GM20000 (cell line): ENCODE measurements at regions not wholly inside any gene's neighbourhood (a gene's known extent, or its start where the extent isn't known, plus 50 kb on each side); places are given as distances from the start of the nearest gene placed in this dataset.
A peak's percentile ranks its signal among the peaks of the same experiment; 100 is the strongest.

Experiments
- DNase-seq: peaks from one replicate; pipeline ENCODE4 v3.0.0; 2012; ENCODE audit warnings: low spot score
- TF ChIP-seq, protein P1 (sequence below): IDR thresholded peaks from 2 replicates; pipeline ENCODE4 v1.5.1; 2012; ENCODE audit warnings: mild to moderate bottlenecking, control low read depth; ENCODE audit errors: extremely low read depth, missing control alignments

DNA sequence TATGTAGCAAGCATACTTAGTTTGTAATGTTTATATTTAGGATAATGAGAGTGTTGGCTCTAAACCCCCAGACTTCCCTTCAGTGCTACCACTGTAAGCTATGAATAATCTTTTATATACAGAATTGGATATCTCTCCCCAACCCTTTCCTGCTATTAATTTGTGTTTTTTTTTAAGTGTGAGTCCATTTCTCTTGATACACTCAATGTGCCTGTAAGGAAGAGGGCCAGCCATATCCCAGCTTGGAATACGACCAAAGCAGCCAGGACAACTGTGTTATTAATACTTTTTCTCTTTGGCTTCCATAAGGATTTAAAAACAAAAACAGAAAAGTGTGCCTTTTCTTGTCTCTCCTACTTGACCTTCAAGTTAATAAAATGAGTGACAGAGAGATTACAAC, 116.7 kb downstream of the SNAPC1 start:
- no peak for DNase-seq
- TF ChIP-seq, protein P1, sequence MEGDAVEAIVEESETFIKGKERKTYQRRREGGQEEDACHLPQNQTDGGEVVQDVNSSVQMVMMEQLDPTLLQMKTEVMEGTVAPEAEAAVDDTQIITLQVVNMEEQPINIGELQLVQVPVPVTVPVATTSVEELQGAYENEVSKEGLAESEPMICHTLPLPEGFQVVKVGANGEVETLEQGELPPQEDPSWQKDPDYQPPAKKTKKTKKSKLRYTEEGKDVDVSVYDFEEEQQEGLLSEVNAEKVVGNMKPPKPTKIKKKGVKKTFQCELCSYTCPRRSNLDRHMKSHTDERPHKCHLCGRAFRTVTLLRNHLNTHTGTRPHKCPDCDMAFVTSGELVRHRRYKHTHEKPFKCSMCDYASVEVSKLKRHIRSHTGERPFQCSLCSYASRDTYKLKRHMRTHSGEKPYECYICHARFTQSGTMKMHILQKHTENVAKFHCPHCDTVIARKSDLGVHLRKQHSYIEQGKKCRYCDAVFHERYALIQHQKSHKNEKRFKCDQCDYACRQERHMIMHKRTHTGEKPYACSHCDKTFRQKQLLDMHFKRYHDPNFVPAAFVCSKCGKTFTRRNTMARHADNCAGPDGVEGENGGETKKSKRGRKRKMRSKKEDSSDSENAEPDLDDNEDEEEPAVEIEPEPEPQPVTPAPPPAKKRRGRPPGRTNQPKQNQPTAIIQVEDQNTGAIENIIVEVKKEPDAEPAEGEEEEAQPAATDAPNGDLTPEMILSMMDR: no peak

DNA sequence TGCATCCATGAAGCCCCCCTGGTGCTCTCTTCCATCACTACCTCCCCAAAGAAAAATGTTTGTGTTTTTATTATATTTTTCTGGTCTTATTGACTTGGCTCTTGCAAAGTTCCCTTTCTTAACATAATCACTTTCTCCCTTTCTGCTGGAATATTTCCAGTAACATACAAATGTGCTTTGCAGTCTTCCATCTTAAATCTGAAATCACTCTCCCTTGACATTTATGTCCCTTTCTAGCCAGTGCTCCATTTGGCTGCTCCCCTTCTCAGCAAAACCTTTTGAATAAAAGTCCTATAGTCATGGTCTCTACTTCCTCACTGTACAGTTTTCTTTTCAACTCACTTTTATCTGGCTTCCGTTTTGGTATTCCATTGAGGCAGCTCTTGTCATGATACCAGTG, 118.8 kb downstream of the SNAPC1 start:
- no peak for DNase-seq
- TF ChIP-seq, protein P1: no peak

DNA sequence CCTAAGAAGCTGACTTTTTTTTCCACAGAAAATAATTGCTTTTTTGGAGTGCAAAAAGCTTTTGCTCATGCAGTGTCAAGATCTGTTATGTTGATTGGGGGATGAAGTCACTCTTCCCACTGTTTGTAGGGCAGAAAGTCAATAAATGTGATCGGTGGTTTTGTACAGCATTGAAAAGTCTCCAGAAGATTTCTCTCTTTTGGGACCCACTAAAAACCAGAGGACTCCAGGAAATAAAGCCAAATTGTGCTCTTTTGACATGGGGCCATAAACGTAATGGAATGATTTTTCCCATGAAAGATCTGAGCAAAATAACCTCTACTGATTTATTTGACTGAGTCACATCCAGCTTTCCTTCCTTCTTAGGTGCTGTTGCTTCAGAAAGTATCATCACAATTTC, 122.5 kb downstream of the SNAPC1 start:
- DNase-seq: no peak
- TF ChIP-seq, protein P1: no peak

DNA sequence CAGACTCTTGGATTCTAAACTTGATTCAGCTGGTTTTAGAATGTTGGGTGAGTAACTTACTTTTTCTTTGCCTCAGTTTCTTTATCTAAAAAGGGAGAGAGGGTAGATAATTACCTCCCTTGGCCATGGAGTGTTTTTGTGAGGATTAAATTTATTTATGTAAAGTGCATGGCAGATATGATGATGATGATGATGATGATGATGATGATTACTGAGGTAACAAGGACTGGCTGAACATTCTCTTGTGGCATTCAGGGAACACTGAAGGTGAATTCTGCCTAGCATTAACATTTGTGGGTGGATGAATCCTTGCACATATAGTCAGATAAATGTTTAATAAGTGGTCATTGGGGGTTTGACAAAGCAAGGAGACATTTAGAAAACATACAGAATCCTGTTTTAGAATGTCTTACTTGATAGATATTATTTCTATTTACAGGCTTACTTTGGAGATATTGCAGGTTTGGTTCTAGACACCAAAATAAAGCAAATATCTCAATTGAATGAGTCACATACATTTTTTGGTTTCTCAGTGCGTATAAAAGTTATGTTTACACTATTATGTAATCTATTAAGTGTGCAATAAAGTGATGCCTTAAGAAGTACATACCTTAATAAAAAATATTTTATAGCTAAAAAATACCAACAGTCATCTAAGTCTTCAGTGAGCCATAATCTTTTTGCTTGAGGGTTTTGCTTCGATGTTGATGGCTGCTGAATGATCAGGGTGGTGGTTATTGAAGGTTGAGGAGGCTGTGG, 123.2 kb downstream of the SNAPC1 start:
- no peak for DNase-seq
- TF ChIP-seq, protein P1: no peak

DNA sequence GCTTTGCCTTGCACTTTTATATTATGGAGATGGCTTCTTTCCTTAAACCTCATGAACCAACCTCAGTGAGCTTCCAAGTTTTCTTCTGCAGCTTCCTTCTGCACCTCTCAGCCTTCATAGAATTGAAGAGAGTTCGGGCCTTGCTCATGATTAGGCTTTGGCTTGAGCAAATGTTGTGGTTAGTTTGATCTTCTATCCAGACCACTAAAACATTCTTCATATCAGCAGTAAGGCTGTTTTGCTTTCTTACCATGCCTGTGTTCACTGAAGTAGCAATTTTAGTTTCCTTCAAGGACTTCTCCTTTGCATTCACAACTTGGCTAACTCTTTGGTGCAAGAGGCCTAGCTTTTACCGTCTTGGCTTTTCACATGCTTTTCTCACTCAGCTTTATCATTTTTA, 125.4 kb downstream of the SNAPC1 start:
- no peak for DNase-seq
- TF ChIP-seq, protein P1: no peak

DNA sequence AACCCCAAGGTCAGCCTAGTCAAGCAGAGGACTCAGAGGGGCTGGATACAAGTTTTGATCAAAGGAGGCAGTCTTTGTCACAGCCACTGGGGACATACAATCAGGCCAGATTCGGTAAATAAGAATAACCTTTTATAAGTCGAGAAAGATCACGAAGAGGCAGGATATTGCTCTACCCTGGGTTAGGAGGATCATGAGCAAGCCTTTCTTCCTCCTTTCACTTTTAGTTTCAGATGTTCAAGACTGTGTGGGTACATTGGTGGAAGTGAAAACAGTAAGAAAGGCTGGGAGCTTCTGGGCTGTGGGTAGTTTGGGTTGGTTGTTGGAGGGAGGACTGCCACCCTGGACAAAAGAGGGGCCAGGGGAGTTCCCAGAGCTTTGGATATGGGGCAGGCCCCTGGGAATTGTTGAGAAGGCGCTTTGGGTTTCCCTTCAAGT, 127.7 kb downstream of the SNAPC1 start:
- DNase-seq: peak; percentile 72
- TF ChIP-seq, protein P1: no peak

DNA sequence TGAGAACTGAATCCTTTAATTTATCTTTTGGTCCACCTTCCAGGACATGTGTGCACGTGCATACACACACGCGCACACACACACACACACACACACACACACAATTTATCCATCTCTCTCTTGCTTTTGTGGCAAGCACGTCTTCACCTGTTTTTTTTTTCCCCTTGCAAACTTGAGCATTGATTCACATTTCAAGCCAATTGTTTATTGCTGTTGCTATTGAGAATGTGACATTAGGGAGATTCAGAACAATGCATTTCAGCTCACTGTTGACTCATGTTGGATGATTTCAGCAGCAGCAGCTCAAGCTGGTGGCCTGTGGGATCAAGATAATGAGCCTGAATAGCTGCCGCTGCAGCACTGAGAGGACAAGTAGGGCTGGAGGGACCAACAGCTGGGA, 128.9 kb downstream of the SNAPC1 start:
- DNase-seq: no peak
- TF ChIP-seq, protein P1: no peak
